ENCODE measurements at regions not wholly inside any gene's neighbourhood (a gene's known extent, or its start where the extent isn't known, plus 50 kb on each side); places are given as distances from the start of the nearest gene placed in this dataset.

- TF ChIP-seq CTCF (IDR thresholded peaks at IDR 0.05) (no peak), POLR2A (IDR thresholded peaks at IDR 0.05) (no peak)
These were observed 54.4 kb upstream of the BTG1 start for GRCh38 chr12:92199819-92200576.

All from heart left ventricle (tissue), 13 donors.